NCI-H69 (cell line): ENCODE measurements at regions not wholly inside any gene's neighbourhood (a gene's known extent, or its start where the extent isn't known, plus 50 kb on each side); places are given as distances from the start of the nearest gene placed in this dataset.
"Not testable (repeated sequence)": the region's sequence is repeated elsewhere in the genome, so short reads cannot be mapped to it uniquely, and the experiment has no call there.

Experiments used
- DNase-seq: peaks from one replicate; lab custom pipeline; 2025; lab: John Stamatoyannopoulos, UW

GRCh38 chr13:74289861-74290773, 155.9 kb upstream of the KLF12 start:
- DNase-seq, result peak; percentile 94

- peak; percentile 19 for DNase-seq
Measured at GRCh38 chr13:74289107-74289506, 154.9 kb upstream of the KLF12 start.

DNA sequence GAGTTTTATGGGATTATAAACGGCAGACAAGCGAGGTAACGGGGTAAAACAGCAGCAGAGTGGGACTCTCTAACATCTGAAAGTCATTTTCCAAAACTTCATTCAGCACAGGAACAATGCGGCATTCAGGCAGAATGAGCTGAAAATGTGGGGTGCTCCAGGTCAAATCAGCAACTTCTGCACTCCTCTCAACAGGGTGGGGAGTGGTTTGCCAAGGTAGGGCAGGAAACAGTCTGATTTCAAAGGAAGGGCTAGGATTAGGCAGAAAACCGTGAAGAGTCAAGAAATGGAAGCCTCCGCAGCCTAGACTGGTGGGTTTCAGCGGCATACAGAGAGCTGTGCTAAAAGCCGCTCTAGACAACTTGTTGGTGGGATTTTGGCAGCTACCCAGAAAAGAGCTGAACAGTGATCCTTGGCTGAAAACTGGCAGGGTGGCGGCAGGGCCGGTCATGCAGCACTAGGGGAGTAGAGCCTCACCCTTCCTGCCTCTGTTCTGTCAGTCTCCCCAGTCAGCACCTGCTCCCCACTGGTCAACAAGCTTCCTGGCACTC, 154.2 kb upstream of the KLF12 start:
- peak; percentile 78 for DNase-seq

DNA sequence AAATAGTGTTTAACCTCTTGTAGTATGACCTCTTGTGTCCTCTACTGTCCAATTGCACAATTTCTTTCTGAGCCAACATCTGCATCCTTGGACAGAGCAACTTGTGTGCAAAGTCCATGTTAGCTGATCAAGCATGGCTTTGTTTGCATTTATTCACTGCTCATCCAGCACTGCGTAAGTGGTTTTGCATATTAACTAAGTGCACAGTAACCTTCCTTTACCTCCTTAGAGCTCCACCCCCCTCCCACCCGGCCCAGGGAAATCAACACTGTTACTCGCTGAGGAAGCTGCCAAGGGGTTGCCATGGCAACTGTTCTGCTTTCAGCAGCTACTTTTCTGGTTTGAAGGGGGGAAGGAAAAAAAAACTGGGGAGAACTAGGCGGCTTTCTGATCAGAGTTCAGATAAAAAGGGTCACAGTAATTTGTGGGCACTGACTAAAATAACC, 153.5 kb upstream of the KLF12 start:
- DNase-seq, result peak; percentile 94

GRCh38 chr13:74280795-74281490, 146.7 kb upstream of the KLF12 start:
- DNase-seq, result no peak

- no peak for DNase-seq
Measured at GRCh38 chr13:74280093-74280794, 146.0 kb upstream of the KLF12 start.

DNA sequence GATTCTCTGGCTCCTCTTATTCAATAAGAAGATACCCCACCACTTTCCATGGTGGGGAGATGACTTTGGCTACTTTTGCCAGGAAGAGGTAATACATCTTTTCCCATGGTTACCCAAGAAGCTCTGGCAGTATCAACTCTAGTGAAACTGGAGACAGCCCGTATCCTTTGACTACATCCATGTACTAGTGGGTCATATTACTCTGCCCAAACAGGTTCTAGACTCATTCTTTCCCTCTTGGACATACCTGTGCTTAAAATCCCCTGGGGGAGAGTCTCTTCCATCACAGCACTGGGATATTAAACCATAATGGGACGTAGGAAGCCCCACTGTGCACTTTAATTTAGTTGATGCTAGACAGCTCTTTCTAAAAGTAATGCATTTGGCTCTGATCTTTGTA, 144.7 kb upstream of the KLF12 start:
- no peak for DNase-seq

DNA sequence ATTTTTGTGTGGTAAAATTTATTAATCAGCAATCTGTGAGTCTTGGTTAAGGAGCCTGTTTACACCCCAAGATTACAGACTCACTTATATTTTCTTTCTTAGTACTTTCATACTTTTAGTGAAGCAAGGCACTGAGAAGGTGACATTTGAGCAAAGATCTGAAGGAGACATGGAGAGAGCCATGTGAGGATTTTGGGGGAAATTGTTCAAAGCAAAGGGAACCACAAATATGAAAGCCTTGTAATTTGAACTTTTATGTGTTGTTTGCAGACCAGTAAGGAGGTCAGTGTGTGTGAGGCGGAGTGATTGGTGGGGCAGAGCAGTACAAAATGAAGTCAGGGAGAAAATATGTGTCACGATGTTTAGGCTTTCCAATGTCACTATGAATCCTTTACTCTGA, 140.7 kb upstream of the KLF12 start:
- DNase-seq, result no peak

DNA sequence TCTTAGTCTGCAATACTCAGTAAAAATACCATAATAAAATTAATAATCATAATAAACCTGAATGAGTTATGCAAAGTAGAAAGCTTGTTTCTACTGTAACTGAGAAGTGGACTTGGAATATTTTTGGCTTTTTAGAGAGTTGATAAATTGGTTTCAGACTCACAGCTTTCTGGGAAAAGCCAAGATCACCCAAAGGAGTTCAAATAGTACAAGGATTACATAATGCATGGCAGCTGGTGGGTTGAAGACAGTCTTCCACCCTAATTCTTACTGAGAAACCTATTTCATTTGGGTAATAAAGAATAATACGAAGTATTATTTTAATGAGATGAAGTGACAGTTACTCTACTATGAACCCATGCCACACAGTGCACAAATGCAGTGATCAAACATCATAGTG, 139.4 kb upstream of the KLF12 start:
- DNase-seq, result no peak

DNA sequence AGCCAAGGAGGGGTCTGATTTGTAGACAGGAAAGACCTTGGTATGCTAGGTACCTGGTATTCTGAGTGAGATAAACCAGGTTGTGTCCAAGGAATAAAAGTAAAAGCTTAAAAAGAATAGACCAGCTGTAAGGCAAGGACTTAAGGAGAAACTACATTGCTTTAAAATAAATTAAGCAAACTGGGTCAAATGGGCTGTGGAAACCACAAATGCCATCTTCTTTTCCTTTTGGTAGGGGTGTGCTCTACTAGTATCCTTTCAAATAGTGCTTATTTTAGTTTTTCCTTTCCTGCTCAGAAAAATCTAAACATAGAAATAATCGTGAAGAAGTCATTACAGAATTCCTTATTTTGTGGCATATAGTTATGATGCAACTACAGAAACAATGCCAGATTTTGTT, 138.6 kb upstream of the KLF12 start:
- no peak for DNase-seq

DNA sequence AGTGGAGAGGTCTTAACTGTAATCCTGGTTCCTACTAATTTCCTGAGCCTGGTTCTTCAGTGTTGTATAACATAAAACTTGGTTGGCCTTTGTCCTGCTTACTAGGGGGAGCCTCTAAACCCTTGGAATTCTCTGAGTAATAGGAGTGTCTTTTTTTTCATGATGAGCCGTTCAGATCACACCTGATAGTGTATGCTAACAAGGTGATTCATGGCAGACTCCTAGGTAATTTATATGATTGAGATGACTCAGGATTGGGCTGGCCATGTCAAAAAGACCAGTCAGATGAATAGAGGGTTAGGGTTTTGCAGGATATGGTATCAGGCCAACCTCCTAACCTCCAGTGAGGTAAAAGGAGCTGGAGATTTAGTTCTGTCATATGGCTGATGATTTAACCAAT, 135.8 kb upstream of the KLF12 start:
- no peak for DNase-seq

DNA sequence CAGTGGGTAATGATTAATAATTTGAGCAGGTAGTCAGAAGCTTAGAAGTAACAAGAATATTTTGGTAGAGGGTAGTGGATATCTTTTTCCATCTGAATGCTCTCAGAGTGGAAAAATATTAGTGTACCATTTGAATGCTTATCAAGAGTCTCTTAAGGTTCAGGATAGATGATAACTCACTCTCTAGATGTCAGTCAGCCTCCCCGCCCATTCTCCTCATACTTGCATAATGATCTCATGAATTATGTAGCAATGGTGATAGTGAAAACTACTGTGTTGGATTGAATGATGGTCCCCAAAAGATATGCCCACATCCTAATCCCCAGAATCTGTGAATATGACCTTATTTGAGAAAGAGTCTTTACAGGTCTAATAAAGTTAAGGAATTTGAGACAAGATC, 132.7 kb upstream of the KLF12 start:
- DNase-seq, result no peak

- no peak for DNase-seq
Measured at GRCh38 chr13:74266309-74266708, 132.1 kb upstream of the KLF12 start.

DNA sequence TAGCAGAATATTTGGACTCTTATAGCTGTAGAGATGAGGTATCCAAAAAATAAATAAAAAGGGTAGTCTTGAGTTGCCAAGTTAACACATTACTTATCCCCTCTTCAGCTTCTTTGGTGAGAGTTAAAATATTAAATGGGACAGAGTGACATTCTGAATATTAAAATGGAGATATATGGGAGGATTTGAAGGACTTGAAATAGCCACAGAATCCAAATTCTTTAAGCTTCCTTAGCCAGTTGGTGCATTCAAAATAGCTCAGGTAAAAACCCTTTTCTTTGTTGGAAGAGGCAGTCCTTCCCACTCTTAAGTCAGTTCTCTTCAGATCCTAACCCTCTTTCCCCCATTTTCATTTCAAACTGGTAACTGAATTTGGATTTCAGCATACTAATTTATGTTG, 130.1 kb upstream of the KLF12 start:
- no peak for DNase-seq

DNA sequence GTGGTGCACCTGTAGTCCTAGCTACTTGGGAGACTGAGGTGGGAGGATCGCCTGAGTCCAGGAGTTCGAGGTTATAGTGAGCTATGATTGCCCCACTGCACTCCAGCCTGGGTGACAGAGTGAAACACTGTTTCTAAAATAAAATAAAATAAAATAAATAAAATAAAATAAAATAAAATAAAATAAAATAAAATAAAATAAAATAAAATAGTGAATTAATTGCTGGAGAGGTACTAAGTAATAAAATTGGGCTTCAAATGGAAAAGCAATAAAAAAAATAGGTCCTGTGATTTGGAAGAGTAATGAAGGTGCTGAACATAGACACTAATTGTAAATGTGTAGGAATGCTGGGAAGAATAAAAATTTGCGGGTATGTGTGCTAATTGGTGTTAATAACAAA, 126.2 kb upstream of the KLF12 start:
- DNase-seq, result not testable (repeated sequence)

- no peak for DNase-seq
Measured at GRCh38 chr13:74259641-74260040, 125.4 kb upstream of the KLF12 start.

- DNase-seq, result no peak
Measured at GRCh38 chr13:74258961-74259360, 124.8 kb upstream of the KLF12 start.

GRCh38 chr13:74256969-74257368, 122.8 kb upstream of the KLF12 start:
- DNase-seq, result no peak

DNA sequence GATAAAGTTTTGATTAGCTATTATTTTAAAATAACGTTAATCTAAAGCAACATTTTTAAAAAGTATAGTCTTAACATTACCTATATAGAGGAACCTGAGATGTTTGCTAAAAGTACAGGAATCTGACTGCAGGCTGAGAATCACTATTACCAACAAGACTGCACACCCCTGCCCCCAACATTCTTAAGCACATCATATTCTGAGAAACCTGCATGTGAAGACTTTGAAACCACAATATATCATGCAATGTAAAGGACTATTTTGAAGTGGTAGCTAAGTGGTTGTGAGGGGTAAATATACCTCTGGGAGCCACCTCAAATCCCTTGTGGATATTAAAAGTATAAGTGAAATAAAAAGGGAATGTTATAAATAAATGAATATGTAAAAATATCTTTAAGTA, 119.0 kb upstream of the KLF12 start:
- no peak for DNase-seq

- peak; percentile 95 for DNase-seq
Measured at GRCh38 chr13:74251778-74252519, 117.7 kb upstream of the KLF12 start.

DNA sequence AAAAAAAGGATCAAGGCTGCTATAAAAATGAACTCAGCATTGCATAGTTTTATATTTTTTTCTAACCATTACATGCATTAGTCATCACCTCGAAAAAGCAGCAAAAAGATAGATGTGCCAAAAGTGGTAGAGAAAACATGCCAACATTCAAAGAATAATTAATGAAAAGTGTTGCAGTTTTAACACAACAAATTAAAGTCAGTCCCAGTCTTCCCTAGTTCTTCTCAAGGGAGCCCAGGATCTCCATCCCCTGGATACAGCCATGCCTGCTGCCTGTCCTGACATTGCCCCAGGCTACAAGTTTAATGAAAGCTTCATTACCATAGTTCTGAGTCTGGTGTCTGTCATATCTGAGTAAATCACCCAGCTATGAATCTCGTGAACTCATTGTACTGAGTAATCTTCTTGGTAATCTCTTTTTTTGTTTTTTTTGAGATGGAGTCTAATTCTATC, 116.6 kb upstream of the KLF12 start:
- DNase-seq, result peak; percentile 49

DNA sequence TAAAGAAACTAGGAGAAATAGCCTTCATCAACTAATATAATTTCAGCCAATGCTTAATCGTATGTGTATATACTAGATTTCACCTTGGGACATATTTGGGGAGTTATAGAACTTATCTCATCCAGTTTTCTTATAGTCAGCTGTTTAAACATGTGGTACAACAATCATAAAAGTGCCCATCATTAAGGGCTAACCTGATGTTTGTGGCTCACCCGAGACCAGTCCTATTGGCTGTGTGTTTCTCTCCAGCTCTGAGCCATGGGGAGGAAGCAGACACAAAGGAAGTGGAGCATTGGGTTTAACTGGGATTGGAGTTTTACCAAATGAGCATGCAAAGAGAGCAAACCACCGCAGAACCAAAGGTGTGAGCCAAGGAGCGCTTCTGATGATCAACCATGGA, 114.3 kb upstream of the KLF12 start:
- no peak for DNase-seq
